ENCODE measurements at regions not wholly inside any gene's neighbourhood (a gene's known extent, or its start where the extent isn't known, plus 50 kb on each side); places are given as distances from the start of the nearest gene placed in this dataset.

DNA sequence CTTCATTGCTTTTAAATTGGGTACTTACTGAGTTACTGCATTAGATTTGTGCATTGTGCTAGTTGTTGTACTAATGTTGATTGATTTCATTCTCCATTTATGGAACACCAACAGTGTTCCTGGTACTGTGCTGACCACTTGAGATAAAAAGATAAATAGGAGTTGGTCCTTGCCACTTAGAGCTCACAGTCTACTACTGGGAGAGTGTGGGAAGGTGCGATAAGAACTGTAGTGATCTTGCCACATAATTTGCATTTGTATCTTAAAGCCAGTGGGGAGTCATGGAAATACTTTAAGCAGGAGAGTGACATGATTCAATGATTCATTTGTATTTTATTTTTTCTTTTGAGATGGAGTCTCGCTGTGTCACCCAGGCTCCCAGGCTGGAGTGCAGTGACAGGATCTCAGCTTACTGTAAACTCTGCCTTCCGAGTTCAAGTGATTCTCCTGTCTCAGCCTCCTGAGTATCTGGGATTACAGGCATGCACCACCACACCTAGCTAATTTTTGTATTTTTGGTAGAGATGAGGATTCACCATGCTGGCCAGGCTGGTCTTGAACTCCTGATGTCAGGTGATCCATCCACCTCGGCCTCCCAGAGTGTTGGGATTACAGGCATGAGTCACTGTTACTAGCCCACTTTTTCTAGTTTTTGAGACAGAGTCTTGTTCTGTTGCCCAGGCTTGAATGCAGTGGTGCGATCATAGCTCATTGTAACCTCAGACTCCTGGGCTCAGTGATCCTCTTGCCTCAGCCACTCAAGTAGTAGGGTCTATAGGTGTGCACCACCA lies 51.2 kb upstream of the TMEM248 start:
- TF ChIP-seq CTCF (conservative IDR thresholded peaks at IDR 0.05 in 1 of 2, IDR thresholded peaks at IDR 0.05 in 1 of 2; ENCODE audit: extremely low read depth in 1 of 2, insufficient read depth in 1 of 2, low read depth in 1 of 2, low read length in 2 of 2) (no peak), EZH2 (IDR thresholded peaks at IDR 0.05; ENCODE audit: borderline replicate concordance, low read length) (no peak)

Measured in mammary epithelial cell (primary cell).